Tibial nerve (tissue), 4 donors: ENCODE measurements at regions not wholly inside any gene's neighbourhood (a gene's known extent, or its start where the extent isn't known, plus 50 kb on each side); places are given as distances from the start of the nearest gene placed in this dataset.

Experiments
- CTCF ChIP-seq, 5 experiments: fragments of 200-600 bp in 3 of 5; fragments of 450-650 bp in 2 of 5; sonication (generic) in 3 of 5; IDR thresholded peaks; one replicate each; pipeline ENCODE4 v1.5.1; 2016 to 2019; ENCODE audit warnings: antibody characterized with exemption in 5 of 5, mild to moderate bottlenecking in 3 of 5, moderate library complexity in 2 of 5
- EP300 ChIP-seq, 2 donors: sonication (generic); formaldehyde crosslinking; IDR thresholded peaks; one replicate each; pipeline ENCODE4 v1.6.1; 2017; ENCODE audit warnings: antibody characterized with exemption in 2 of 2, mild to moderate bottlenecking in 1 of 2
- POLR2A ChIP-seq, 2 donors: fragments of 450-650 bp; IDR thresholded peaks; one replicate each; pipeline ENCODE4 v1.6.1; 2017; ENCODE audit warnings: antibody characterized with exemption in 2 of 2, mild to moderate bottlenecking in 2 of 2, moderate library complexity in 2 of 2

DNA sequence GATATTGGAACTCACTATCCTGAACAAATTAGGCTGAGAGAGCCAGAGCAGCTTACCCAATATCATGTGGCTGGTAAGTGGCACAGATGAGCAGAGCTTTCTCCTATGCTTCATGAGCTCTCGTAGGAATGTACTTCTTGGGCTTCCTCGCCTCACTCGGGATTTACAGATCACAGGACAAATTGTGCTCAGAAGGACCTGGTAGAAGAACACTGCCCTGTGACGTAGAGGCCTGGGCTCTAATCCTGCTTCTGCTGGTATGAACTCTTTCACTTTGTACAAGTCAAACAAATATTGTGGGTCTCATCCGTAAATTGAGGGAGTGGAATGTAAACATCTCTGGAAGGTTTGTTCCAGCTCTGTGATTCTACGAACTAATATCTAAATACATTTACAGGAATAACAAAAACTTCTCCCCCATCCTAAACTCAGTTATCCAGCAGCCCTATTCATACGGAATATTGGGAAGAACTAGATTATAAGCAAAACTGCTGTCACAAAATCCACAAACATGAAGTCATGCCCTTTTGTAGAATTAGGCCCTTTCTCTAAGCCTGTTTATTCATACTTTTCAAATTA is 187.6 kb downstream of the CLIC5 start:
- no peak for TF ChIP-seq CTCF (IDR thresholded peaks at IDR 0.05)
- TF ChIP-seq POLR2A (IDR thresholded peaks at IDR 0.05) = no peak
- TF ChIP-seq EP300 (IDR thresholded peaks at IDR 0.05) = no peak
